NT2/D1 (cell line): ENCODE measurements at regions not wholly inside any gene's neighbourhood (a gene's known extent, or its start where the extent isn't known, plus 50 kb on each side); places are given as distances from the start of the nearest gene placed in this dataset.

ENCODE experiments used
- SUZ12 ChIP-seq: IDR thresholded peaks from 2 replicates; pipeline ENCODE4 v1.6.1; 2011; ENCODE audit not compliant: insufficient read length, insufficient read depth; ENCODE audit errors: extremely low read depth
- YY1 ChIP-seq: IDR thresholded peaks from 2 replicates; pipeline ENCODE4 v1.6.1; 2011; ENCODE audit not compliant: insufficient read length, insufficient read depth
- ZNF274 ChIP-seq: IDR thresholded peaks from 2 replicates; pipeline ENCODE4 v1.6.1; 2011; ENCODE audit warnings: mild to moderate bottlenecking, low read depth, low read length

GRCh38 chr22:26970809-26971394, 313.5 kb downstream of the MIAT start:
- no peak for TF ChIP-seq YY1
- TF ChIP-seq SUZ12, result no peak
- no peak for TF ChIP-seq ZNF274
